Progenitor cell of endocrine pancreas (in vitro differentiated cells): ENCODE measurements at regions not wholly inside any gene's neighbourhood (a gene's known extent, or its start where the extent isn't known, plus 50 kb on each side); places are given as distances from the start of the nearest gene placed in this dataset.

Source experiments
- DNase-seq: peaks from one replicate; pipeline ENCODE4 v3.0.0; 2021; ENCODE audit warnings: low spot score; ENCODE audit not compliant: unreplicated experiment
- H3K27ac Mint-ChIP-seq: 2 replicates; pipeline ENCODE4 v1.8.0; 2021; ENCODE audit warnings: mild to moderate bottlenecking, moderate library complexity, mixed read lengths
- H3K27me3 Mint-ChIP-seq: 2 replicates; pipeline ENCODE4 v1.8.0; 2021; ENCODE audit warnings: mixed read lengths
- H3K36me3 Mint-ChIP-seq: 2 replicates; pipeline ENCODE4 v1.8.0; 2022; ENCODE audit warnings: mixed read lengths; ENCODE audit not compliant: insufficient read depth
- H3K4me1 Mint-ChIP-seq: 2 replicates; pipeline ENCODE4 v1.8.0; 2021; ENCODE audit warnings: low read depth, mixed read lengths
- H3K4me3 Mint-ChIP-seq: 2 replicates; pipeline ENCODE4 v1.8.0; 2021; ENCODE audit warnings: low read depth, mild to moderate bottlenecking, moderate library complexity, mixed read lengths
- H3K9me3 Mint-ChIP-seq: 2 replicates; pipeline ENCODE4 v1.8.0; 2021; ENCODE audit warnings: low read depth, mixed read lengths
- TF ChIP-seq, protein P1 (sequence below): fragments of 200-600 bp; sonication (generic); IDR thresholded peaks from one replicate; pipeline ENCODE4 v1.5.0; 2021; ENCODE audit warnings: antibody characterized with exemption, mild to moderate bottlenecking; ENCODE audit not compliant: unreplicated experiment

DNA sequence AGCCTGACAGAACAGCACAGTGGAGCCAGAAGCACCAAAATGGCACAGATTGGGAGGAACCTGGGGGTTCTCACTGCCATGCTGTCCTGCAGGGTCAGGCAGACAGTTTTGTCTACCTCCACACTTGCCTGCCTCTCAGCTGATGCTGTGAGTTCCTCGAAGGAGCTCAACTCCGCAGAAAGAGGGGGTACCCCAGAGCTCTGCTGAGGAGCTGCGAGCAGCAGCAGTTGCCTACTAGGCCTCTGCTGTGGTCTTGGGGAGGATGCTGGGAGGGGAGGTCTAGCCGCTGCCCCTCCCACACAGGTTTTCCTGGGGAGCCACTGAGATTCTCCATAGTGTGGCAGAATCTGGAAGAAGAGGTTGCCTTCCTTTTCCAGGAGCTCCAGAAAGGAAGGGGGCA lies 192.5 kb downstream of the FOXD2 start:
- Mint-ChIP-seq H3K4me3 (no peak overlapping the region), H3K36me3 (no peaks in the 10 kb centered on the region), H3K9me3 (no peaks in the 10 kb centered on the region), H3K27me3 (peaks cover 70% of the 10 kb centered on the region), H3K4me1 (peaks cover 12% of the 10 kb centered on the region), H3K27ac (no peak overlapping the region)
- TF ChIP-seq, protein P1, sequence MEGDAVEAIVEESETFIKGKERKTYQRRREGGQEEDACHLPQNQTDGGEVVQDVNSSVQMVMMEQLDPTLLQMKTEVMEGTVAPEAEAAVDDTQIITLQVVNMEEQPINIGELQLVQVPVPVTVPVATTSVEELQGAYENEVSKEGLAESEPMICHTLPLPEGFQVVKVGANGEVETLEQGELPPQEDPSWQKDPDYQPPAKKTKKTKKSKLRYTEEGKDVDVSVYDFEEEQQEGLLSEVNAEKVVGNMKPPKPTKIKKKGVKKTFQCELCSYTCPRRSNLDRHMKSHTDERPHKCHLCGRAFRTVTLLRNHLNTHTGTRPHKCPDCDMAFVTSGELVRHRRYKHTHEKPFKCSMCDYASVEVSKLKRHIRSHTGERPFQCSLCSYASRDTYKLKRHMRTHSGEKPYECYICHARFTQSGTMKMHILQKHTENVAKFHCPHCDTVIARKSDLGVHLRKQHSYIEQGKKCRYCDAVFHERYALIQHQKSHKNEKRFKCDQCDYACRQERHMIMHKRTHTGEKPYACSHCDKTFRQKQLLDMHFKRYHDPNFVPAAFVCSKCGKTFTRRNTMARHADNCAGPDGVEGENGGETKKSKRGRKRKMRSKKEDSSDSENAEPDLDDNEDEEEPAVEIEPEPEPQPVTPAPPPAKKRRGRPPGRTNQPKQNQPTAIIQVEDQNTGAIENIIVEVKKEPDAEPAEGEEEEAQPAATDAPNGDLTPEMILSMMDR: no peak
- no peak for DNase-seq

DNA sequence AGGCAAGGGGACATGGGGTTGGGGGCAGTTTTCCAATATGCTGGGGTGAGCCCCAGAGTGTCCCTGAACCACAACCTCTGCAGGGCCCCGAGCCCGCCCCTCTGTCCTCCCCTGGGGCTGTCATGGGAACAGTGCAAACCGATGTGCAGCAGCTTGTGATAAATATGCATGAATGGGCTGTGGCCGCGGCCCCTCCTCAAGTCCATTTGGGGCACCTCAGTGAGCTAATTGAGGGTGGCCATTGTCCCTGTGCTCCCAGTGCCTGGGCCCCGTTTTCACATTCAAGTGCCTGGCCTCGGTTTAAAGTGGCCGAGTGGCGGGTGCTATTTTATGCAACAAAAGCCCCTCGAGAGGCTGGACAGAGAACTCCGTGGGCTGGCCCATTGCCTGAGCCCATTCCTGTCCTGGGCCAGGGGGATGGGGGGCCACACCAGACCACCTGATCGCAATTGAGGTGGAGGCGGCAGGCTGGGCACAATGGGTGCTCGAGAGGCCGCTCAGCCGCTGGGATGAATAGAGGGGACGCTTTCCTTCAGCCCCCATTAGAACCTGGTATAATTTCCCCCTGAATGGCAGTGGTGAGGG lies 193.7 kb downstream of the FOXD2 start:
- Mint-ChIP-seq H3K27me3 (peaks cover 70% of the 10 kb centered on the region), H3K9me3 (no peaks in the 10 kb centered on the region), H3K27ac (no peak overlapping the region), H3K4me1 (peaks cover 12% of the 10 kb centered on the region), H3K36me3 (no peaks in the 10 kb centered on the region), H3K4me3 (no peak overlapping the region)
- no peak for DNase-seq
- TF ChIP-seq, protein P1: no peak

DNA sequence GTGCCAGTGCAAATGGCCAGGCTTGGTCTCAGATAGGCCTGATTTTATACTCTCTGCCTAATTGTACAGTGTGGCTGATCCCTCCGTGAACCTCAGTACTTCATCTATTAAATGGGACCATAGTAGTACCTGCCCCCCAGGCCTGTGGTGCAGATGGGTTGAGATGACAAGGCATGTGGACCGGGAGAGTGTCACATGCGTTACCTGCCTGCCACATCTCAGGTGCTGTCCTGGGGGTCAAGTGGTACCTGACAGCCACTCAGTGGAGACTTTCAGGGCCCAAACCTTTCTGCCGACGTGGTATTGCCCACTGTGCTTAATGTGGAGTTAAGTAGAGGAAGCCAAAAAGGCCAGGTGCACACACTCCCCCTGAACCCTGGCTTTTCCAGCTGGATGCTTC lies 197.3 kb downstream of the FOXD2 start:
- peaks cover 77% of the 10 kb centered on the region for H3K27me3 Mint-ChIP-seq
- no peaks in the 10 kb centered on the region for H3K9me3 Mint-ChIP-seq
- H3K27ac Mint-ChIP-seq: no peak overlapping the region
- H3K4me3 Mint-ChIP-seq: no peak overlapping the region
- no peaks in the 10 kb centered on the region for H3K36me3 Mint-ChIP-seq
- TF ChIP-seq, protein P1: no peak
- DNase-seq: no peak
- no peaks in the 10 kb centered on the region for H3K4me1 Mint-ChIP-seq

DNA sequence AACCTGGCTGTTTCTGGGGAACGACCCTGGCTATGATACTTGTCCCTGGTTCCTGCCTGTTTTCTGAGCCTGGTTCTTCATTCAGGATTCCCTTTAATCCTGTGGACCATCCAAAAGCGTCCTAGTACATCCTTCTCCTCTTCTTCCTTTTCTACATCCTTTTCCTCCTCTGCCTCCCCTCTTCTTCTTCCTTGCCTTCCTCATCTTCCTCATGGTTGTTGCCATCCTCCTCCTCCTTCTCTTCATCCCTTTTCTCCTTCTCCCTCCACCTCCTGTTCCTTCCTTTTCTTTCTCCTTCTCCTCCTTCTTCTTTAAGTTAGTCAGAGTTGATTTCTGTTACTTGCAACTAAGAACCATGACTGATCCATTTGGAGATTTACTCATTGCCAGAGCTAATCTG lies 197.8 kb downstream of the FOXD2 start:
- Mint-ChIP-seq H3K4me3 (no peak overlapping the region), H3K27ac (no peak overlapping the region), H3K27me3 (peaks cover 74% of the 10 kb centered on the region), H3K36me3 (no peaks in the 10 kb centered on the region), H3K4me1 (no peaks in the 10 kb centered on the region), H3K9me3 (no peaks in the 10 kb centered on the region)
- DNase-seq: no peak
- TF ChIP-seq, protein P1: no peak

DNA sequence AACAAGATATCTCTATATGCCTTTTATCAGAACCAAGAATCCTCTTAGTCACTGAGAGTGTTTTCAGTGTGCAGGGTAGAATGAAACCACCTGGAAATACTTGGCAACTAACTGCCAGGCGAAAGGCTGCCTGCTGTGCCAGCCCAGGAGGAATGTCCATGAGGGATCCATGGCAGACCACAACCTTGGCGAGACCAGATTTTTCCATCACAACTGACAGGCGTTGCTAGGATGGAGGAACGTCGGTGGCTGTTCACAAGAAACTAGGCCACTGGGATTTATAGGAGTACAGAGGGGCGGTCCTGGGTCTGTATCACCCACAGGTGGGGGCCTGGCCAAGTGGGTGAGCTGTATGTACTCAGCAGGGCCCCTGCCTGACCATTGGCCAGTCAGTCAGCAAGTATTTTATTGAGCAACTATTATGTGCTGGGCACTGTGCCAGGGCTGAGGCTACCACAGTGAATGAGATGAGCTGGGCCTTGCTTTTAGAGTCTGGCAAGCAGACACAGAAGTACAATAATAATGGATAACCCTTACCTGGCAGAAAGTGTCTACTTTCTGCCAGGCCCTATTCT lies 199.4 kb downstream of the FOXD2 start:
- no peak overlapping the region for H3K4me3 Mint-ChIP-seq
- H3K36me3 Mint-ChIP-seq: no peaks in the 10 kb centered on the region
- no peaks in the 10 kb centered on the region for H3K9me3 Mint-ChIP-seq
- TF ChIP-seq, protein P1: no peak
- H3K27ac Mint-ChIP-seq: no peak overlapping the region
- no peaks in the 10 kb centered on the region for H3K4me1 Mint-ChIP-seq
- peaks cover 71% of the 10 kb centered on the region for H3K27me3 Mint-ChIP-seq
- no peak for DNase-seq
